ENCODE measurements at regions not wholly inside any gene's neighbourhood (a gene's known extent, or its start where the extent isn't known, plus 50 kb on each side); places are given as distances from the start of the nearest gene placed in this dataset.

DNA sequence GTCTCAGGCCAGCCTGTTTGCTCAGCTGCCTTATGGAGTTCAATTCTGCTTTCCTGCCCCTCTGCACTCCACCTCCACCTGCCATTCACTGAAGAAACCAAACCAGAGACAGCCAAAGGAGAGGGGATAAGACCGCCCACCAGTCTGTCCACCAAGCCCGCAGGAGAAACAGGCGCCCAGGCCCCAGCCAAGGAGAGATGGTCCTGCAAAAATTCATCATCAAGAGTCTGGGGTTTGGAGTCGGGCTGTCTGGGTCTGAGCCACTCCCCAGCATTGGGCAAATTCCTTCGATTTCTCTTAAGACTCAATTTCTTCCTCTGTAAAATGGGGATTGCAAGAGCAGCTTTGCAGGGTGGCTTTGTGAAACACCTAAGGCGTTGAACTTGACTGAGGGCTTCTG, 121.4 kb upstream of the RUNX3 start:
- DNase-seq, result no peak
- H4K5ac ChIP-seq (ENCODE audit: low read depth, low read length), result no peak overlapping the region
- H2AFZ ChIP-seq (replicated peaks; ENCODE audit: low read length, poor library complexity), result no peak overlapping the region
- no peaks in the 10 kb centered on the region for H3K4me1 ChIP-seq (ENCODE audit: control insufficient read depth, insufficient read depth, low read length)
- H3K27me3 ChIP-seq (ENCODE audit: control insufficient read depth, insufficient read depth, low read length), result peaks cover 91% of the 10 kb centered on the region
- CTCF ChIA-PET, result no interaction called here
- H2BK20ac ChIP-seq (ENCODE audit: low read depth, low read length), result no peak overlapping the region
- no peak overlapping the region for H2BK15ac ChIP-seq (ENCODE audit: low read depth, low read length)
- no TSS peak for BruUV-seq (replicated peaks)
- H3K9me3 ChIP-seq (ENCODE audit: control insufficient read depth, insufficient read depth, low read length), result no peaks in the 10 kb centered on the region
- no peak overlapping the region for H3K14ac ChIP-seq (replicated peaks; ENCODE audit: low read depth, low read length)
- no peaks in the 10 kb centered on the region for H4K20me1 ChIP-seq (ENCODE audit: insufficient read depth, low read length)
- no peak for TF ChIP-seq NFE2L2 (IDR thresholded peaks at IDR 0.05; ENCODE audit: low read depth, low read length)
- TF ChIP-seq, protein P1, sequence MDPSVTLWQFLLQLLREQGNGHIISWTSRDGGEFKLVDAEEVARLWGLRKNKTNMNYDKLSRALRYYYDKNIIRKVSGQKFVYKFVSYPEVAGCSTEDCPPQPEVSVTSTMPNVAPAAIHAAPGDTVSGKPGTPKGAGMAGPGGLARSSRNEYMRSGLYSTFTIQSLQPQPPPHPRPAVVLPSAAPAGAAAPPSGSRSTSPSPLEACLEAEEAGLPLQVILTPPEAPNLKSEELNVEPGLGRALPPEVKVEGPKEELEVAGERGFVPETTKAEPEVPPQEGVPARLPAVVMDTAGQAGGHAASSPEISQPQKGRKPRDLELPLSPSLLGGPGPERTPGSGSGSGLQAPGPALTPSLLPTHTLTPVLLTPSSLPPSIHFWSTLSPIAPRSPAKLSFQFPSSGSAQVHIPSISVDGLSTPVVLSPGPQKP (IDR thresholded peaks at IDR 0.05; ENCODE audit: borderline replicate concordance, low read depth, low read length), result no peak
- TF ChIP-seq BHLHE40 (IDR thresholded peaks at IDR 0.05; ENCODE audit: low read depth, low read length), result no peak
- TF ChIP-seq SMC3 (IDR thresholded peaks at IDR 0.05; ENCODE audit: low read depth, low read length), result no peak
- no peak for TF ChIP-seq POLR2A (IDR thresholded peaks at IDR 0.05; ENCODE audit: low read depth, low read length)
- TF ChIP-seq RAD21 (IDR thresholded peaks at IDR 0.05; ENCODE audit: low read length), result no peak
- no peak for TF ChIP-seq MAZ (IDR thresholded peaks at IDR 0.05; ENCODE audit: borderline replicate concordance, low read depth, low read length)
- TF ChIP-seq CHD1 (IDR thresholded peaks at IDR 0.05; ENCODE audit: low read depth, low read length), result no peak
- no peak for TF ChIP-seq MAFK (IDR thresholded peaks at IDR 0.05; ENCODE audit: low read depth, low read length)
- no peak for TF ChIP-seq MXI1 (IDR thresholded peaks at IDR 0.05; ENCODE audit: borderline replicate concordance, low read depth, low read length)
- TF ChIP-seq, protein P2, sequence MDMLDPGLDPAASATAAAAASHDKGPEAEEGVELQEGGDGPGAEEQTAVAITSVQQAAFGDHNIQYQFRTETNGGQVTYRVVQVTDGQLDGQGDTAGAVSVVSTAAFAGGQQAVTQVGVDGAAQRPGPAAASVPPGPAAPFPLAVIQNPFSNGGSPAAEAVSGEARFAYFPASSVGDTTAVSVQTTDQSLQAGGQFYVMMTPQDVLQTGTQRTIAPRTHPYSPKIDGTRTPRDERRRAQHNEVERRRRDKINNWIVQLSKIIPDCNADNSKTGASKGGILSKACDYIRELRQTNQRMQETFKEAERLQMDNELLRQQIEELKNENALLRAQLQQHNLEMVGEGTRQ (IDR thresholded peaks at IDR 0.05; ENCODE audit: low read depth, low read length), result no peak
- TF ChIP-seq RFX5 (IDR thresholded peaks at IDR 0.05; ENCODE audit: low read depth, low read length), result no peak
- H3K4me2 ChIP-seq (ENCODE audit: low read depth, low read length), result no peak overlapping the region
- no peaks in the 10 kb centered on the region for H3K79me1 ChIP-seq (ENCODE audit: low read depth in 1 of 2, low read length in 2 of 2)
- no peak overlapping the region for H4K8ac ChIP-seq (ENCODE audit: low read depth in 2 of 2, low read length in 2 of 2)
- no peak overlapping the region for H4K91ac ChIP-seq (ENCODE audit: insufficient read depth, low read depth, low read length)
- H3K18ac ChIP-seq (ENCODE audit: low read depth, low read length), result no peak overlapping the region
- H3K4ac ChIP-seq (ENCODE audit: low read depth, low read length), result no peak overlapping the region
- H3K56ac ChIP-seq (ENCODE audit: extremely low read depth, insufficient read depth, low read length), result no peak overlapping the region
- in situ Hi-C loops (cut with MboI; ENCODE audit: low sequenced_read_pairs), result no loop called here
- no peak overlapping the region for H3K4me3 ChIP-seq (ENCODE audit: insufficient read depth, low read depth, low read length)
- 33% methylated on average over 1 of the region's 6 CpGs; no CpG with 5 or more reads in 1 of the 2 experiments for WGBS, 2 experiments (ENCODE audit: extremely low coverage in 2 of 2, insufficient read length in 1 of 2)
- H3K23ac ChIP-seq (ENCODE audit: low read depth, low read length), result no peak overlapping the region
- dilution Hi-C loops (cut with HindIII; ENCODE audit: low sequenced_read_pairs, unreplicated experiment), result no loop called here
- no peaks in the 10 kb centered on the region; the same call in 1 of the 2 replicates for H3K9me1 ChIP-seq (ENCODE audit: insufficient read depth, low read length)
- intact Hi-C loops (cut with micrococcal nuclease), result no loop called here
- no peak overlapping the region for H3K27ac ChIP-seq (ENCODE audit: insufficient read depth, low read length)
- H3K9ac ChIP-seq (ENCODE audit: low read depth, low read length), result no peak overlapping the region
- POLR2A ChIA-PET (ENCODE audit: unreplicated experiment), result no interaction called here
- no peak overlapping the region for H2BK5ac ChIP-seq (ENCODE audit: low read depth, low read length, poor library complexity, severe bottlenecking)
- ATAC-seq (ENCODE audit: low read depth), result no peak
- no peak overlapping the region for H2AK9ac ChIP-seq (replicated peaks; ENCODE audit: low read depth, low read length, poor library complexity)
- H2AK5ac ChIP-seq (ENCODE audit: low read depth, low read length), result no peak overlapping the region
- H3K36me3 ChIP-seq (ENCODE audit: control insufficient read depth, insufficient read depth, low read length), result no peaks in the 10 kb centered on the region
- no peak overlapping the region for H2BK120ac ChIP-seq (ENCODE audit: low read depth, low read length)

Data from IMR-90 (cell line).